ENCODE measurements at regions not wholly inside any gene's neighbourhood (a gene's known extent, or its start where the extent isn't known, plus 50 kb on each side); places are given as distances from the start of the nearest gene placed in this dataset.

DNA sequence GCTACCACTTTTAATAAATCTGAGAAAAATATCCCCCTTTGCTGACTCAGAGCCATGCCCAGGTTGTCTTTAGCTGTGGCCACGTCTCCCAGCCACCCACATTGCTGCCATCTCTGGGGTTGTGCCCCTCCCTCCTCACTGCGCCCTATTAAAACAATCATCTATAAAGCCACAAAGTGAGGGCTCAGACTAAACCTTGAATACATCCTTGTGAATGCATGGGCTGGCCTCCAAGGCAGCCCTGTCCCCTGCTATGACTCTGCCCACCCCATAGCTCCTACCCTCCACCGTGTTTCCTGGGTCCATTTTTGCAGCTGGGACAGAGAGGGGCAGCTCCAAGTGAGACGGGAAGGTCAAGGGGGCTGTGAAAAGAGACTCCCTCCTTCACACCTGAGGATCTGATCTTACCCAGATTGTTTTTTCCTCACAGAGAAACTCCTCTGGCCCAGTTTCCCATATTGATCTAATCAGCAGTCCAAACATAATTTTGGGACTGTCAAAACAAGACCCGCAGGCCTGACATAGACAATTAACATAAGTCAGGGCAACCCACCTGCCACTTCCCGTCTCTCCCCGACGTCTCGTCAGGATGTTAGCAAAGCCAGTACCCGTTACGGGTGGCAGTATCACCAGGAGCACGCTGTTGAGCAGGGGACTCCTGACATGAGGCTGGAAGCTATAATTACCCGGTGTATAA, 199.0 kb downstream of the KATNAL1 start:
- ATAC-seq = peak; percentile 6

GRCh38 chr13:30107521-30108136, 199.7 kb downstream of the KATNAL1 start:
- no peak for ATAC-seq

More for the DNA sequence above, 199.0 kb downstream of the KATNAL1 start:
- no peak for DNase-seq (ENCODE audit: low spot score)

GRCh38 chr13:30107121-30107520, 200.2 kb downstream of the KATNAL1 start:
- DNase-seq (ENCODE audit: low spot score) (no peak), ATAC-seq (no peak)

More at GRCh38 chr13:30107521-30108136, 199.7 kb downstream of the KATNAL1 start:
- DNase-seq (ENCODE audit: low spot score) = no peak

- DNase-seq (ENCODE audit: low spot score) = no peak
- ATAC-seq = no peak
These were observed 202.0 kb downstream of the KATNAL1 start for GRCh38 chr13:30105381-30105780.

- no peak for DNase-seq (ENCODE audit: low spot score)
- ATAC-seq = no peak
These were observed 204.1 kb downstream of the KATNAL1 start for GRCh38 chr13:30103161-30103840.

DNA sequence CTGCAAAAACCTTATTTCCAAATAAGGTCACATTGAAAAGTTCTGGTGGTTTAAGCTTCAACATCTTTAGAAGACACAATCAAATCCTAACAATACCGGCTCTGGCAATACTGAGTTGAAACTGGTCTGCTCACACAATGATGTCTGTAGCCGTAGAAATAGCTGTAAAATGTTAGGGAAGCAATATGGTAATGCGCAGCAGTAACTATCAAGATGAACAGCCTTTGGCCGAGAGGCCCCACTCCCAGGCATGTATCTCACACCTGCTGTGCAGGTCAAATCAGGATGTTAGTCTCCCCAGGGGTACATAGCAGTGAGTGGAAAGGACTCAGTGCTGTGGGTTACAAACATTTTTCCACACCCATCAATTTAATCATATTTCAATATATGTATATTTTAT, 207.1 kb downstream of the KATNAL1 start:
- DNase-seq (ENCODE audit: low spot score) = no peak
- no peak for ATAC-seq

GRCh38 chr13:30097701-30098100, 209.7 kb downstream of the KATNAL1 start:
- no peak for DNase-seq (ENCODE audit: low spot score)
- no peak for ATAC-seq

GRCh38 chr13:30097089-30097488, 210.3 kb downstream of the KATNAL1 start:
- no peak for ATAC-seq
- DNase-seq (ENCODE audit: low spot score) = no peak

DNA sequence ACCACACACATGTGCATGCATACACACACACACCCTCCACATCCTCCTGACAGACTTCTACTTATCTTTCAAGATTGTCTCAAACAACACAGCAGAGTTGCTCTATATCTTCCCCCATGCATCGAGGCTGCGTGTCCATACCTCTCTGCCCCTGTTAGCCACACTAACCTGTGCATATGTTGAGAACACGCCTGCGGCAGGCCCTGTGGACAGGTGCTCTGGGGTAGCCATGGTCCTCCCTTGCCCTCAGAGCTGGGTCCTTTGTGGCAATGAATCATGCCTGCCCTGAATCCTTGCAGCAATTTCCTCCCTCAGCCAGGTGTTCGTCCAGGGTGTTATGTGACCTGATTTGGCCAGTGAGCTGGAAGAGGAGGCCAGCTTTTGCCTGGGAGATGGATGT, 213.3 kb downstream of the KATNAL1 start:
- no peak for DNase-seq (ENCODE audit: low spot score)
- ATAC-seq = no peak

- no peak for DNase-seq (ENCODE audit: low spot score)
- ATAC-seq = no peak
These were observed 214.1 kb downstream of the KATNAL1 start for GRCh38 chr13:30093236-30093635.

DNA sequence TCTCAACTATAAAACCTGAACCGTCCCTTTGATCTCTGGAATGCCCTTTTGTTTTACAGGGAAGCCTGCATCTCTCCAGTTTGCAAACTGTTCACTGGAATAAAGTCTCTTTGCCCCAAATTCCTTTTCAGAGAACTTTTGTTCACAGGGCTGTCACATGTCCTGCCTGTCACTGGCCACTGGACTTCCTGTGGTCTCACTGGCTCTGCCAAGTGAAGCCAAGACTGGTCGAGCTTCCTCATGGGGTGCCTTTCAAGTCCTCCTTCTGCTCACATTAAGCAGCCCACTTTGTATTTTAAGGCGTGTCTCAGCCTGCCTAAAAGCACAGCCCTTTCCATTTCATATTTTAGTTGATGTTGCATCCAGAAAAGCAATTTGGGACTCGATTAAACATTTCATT, 215.7 kb downstream of the KATNAL1 start:
- no peak for DNase-seq (ENCODE audit: low spot score)
- no peak for ATAC-seq

DNA sequence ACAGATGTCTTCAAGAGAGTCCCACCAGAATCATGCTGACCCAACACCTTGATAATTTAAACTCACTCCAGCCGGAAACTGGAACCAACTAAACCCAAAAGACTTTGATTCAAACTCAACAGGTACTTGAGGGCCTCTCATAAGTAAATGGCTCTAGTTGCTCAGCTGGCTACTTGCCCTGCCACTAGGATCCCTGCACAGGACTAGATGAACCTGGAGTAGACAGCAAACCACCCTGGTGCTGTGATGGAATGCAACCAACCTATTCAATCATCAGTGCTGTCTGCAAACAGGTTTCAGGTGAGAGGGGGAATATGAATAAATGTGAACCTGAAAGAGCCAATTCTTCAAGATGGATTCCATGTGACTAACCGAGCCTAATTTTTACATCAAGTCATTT, 216.3 kb downstream of the KATNAL1 start:
- no peak for ATAC-seq
- DNase-seq (ENCODE audit: low spot score) = no peak

DNA sequence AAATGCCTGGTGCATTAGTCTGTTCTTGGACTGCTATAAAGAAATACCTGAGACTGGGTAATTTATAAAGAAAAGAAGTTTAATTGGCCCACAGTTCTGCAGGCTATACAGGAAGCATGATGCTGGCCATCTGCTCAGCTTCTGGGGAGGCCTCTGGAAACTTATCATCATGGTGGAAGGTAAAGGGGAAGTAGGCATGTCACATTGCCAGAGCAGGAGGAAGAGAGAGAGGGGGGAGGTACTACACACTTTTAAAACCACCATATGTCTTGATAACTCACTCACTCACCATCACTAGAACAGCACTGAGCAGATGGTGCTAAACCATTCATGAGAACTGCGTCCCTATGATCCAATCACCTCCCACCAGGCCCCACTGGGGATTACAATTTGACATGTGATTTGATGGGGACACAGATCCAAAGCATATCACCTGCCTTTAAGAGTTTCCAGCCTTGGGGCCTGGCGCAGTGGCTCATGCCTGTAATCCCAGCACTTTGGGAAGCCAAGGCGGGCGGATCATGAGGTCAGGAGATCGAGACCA, 219.0 kb downstream of the KATNAL1 start:
- DNase-seq (ENCODE audit: low spot score) (no peak), ATAC-seq (no peak)

DNA sequence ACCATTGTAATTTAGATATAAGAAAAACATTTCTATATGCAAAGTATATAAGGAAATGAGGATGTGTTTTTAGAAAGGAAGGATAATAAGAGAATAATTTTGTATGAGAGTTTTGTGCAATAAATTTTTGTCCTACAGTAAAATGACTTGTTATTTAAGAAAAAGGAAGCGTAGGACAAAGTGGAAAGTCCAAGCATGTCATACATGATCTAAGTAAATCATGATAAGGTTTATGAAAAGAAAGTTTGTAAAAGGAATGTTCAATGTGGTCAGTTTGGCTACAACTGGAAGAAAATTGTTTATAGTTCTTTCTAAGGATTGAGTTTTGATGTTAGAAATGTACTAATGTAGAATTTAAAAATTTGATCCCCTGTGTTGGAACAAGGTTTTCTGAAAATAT, 222.3 kb downstream of the KATNAL1 start:
- DNase-seq (ENCODE audit: low spot score) (no peak), ATAC-seq (no peak)

DNA sequence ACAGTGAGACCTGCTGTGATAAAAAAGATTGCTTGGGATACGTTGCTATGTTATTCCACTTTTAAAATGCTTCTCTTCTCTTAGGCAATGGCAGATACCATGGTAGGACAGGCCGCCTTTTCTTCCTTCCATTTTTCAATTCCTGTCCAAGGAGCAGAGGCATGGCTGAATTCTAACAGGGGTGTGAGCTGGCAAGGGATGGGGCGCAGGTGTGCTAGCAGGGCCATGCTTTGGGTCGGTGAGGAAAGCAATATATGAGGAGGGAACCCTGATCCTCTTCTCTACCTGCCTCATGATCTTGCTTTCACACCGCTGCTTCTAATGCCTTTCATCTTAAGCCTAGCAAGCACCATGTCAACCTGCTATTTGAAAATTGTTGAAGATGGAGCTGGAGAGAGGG, 225.0 kb downstream of the KATNAL1 start:
- ATAC-seq (no peak), DNase-seq (ENCODE audit: low spot score) (no peak)

GRCh38 chr13:30081331-30081730, 226.0 kb downstream of the KATNAL1 start:
- ATAC-seq (no peak), DNase-seq (ENCODE audit: low spot score) (no peak)

- ATAC-seq = no peak
These were observed 227.8 kb downstream of the KATNAL1 start for GRCh38 chr13:30079501-30079900.

DNA sequence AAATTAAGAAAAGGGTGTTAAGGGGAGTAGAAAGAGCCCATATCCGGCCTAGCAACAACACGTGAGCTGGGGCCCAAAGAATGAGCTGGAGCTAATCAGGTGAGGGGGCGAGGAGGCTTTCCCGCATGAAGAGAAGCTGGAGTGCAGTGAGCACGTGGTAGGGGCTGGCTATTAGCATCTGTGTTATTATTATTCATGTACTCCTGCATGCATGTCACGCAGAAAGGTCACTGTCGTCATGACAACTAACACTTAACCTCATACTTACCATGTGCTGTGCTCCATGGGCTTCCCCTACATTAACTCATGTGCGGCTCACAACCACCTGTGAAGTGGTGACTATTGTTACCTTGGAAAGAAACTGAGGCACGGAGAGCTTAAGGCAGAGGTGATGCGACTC, 227.6 kb upstream of the UBL3 start:
- DNase-seq (ENCODE audit: low spot score) = no peak
- ATAC-seq = no peak

More at GRCh38 chr13:30079501-30079900, 227.8 kb downstream of the KATNAL1 start:
- no peak for DNase-seq (ENCODE audit: low spot score)

- DNase-seq (ENCODE audit: low spot score) = no peak
- ATAC-seq = no peak
These were observed 226.9 kb upstream of the UBL3 start for GRCh38 chr13:30077240-30077735.

DNA sequence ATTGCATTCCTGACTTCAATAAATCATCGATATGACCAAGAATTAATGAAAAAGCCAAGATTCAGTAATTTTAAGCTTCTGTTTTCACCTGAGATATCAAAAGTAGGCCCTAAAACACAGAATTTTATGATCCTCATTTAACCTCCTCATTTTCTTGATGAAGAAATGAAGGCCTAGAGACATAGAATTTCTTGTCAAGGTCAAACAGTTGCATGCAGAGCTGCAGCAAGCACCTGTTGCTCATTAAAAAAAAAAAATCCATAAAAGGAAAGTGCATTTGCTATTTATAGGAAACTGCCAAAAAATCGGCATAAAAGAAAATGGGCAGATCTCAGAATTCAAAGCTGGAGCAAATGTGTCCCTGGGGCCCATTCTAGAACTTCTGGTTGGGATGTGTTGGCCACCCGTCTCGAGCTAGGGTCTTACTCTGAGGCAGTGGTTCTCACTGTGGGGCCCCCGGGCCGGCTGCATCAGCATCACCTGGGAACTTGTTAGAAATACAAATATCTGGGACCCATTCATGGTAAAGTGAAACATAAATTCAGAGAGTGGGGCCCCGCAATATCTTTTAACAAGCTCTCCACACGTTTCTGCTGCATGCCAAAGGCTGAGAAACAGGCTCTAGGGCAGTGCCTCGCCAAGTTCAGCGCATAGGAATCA, 224.7 kb upstream of the UBL3 start:
- ATAC-seq (no peak), DNase-seq (ENCODE audit: low spot score) (no peak)

DNA sequence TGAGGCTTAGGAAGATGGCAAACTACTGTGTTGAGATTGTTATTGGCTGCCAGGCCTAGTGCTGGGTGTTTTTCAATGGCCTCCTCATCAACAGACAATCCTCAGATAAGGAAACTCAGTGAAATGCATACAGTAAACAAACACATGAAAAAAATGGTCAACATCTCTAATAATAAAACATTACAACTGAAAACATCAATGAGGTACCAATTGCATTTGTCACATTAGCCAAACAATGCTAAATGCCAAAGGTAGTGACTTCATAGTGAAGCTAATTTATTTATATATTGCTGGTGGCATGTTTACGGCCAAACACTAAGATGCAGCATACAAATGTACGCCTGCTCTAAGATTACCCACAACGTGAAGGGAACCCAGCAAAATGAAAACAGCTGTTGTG, 224.0 kb upstream of the UBL3 start:
- DNase-seq (ENCODE audit: low spot score) = no peak
- no peak for ATAC-seq
